ENCODE measurements at regions not wholly inside any gene's neighbourhood (a gene's known extent, or its start where the extent isn't known, plus 50 kb on each side); places are given as distances from the start of the nearest gene placed in this dataset.

DNA sequence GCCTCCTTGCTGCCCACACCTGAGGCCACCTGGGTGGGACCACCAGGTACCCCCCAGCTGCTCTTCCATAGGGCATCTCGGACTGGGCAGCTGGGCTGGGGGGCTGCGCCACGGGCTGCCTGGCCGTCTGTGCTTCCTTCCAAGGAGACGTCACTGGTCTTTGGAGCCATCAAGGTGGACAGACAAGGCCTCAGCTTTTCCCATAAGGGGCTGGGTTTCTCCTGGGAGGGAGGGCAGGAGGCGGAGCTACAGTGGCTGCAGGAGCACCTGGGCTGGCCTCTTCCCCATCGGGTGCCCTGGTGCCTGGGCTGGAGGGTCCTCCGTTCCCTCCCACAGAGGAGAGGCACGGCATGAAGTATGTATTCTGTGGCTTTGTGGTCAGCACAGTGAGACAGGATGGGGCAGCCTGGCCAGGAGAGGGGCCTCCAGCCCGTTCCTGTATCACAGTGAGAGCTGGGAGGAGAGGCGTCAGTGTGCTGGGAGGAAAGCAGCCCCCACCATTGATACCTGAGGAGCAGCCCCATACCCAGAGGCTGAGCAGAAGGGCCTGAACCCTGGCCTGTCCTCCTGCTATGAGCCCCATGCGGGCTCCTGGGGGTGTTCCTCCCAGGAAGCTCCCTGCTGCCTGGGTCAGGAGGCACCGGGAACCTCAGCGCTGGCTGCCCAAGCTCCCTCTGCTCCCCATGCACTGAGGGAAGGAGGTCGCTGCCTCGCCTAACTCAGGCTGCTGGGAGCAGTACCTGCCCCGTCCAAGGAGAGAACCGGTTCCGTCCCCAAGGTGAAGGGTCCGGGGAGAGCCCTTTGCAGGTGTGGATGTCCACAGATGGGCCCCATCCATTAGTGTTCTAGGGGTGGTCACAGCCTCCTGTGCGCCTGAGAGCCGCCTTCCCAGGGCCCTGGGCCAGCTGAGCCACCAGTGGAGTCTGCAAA lies 1075.0 kb downstream of the BRD1 start:
- TF ChIP-seq, protein P1, sequence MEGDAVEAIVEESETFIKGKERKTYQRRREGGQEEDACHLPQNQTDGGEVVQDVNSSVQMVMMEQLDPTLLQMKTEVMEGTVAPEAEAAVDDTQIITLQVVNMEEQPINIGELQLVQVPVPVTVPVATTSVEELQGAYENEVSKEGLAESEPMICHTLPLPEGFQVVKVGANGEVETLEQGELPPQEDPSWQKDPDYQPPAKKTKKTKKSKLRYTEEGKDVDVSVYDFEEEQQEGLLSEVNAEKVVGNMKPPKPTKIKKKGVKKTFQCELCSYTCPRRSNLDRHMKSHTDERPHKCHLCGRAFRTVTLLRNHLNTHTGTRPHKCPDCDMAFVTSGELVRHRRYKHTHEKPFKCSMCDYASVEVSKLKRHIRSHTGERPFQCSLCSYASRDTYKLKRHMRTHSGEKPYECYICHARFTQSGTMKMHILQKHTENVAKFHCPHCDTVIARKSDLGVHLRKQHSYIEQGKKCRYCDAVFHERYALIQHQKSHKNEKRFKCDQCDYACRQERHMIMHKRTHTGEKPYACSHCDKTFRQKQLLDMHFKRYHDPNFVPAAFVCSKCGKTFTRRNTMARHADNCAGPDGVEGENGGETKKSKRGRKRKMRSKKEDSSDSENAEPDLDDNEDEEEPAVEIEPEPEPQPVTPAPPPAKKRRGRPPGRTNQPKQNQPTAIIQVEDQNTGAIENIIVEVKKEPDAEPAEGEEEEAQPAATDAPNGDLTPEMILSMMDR (conservative IDR thresholded peaks at IDR 0.05; ENCODE audit: low read depth, low read length) = no peak
- TF ChIP-seq EZH2 (IDR thresholded peaks at IDR 0.05; ENCODE audit: low read length, unreplicated experiment) = no peak

All from PC-3 (cell line).